GM23248 (cell line): ENCODE measurements at regions not wholly inside any gene's neighbourhood (a gene's known extent, or its start where the extent isn't known, plus 50 kb on each side); places are given as distances from the start of the nearest gene placed in this dataset.
A peak's percentile ranks its signal among the peaks of the same experiment; 100 is the strongest.
"Not testable (repeated sequence)": the region's sequence is repeated elsewhere in the genome, so short reads cannot be mapped to it uniquely, and the experiment has no call there.

ENCODE experiments used
- DNase-seq: peaks from one replicate; pipeline ENCODE4 v3.0.0-alpha.2; 2015
- H2AFZ ChIP-seq: fragments of 200-600 bp; sonication (generic); 2 replicates; pipeline ENCODE4 v1.6.1; 2016; ENCODE audit warnings: antibody characterized with exemption
- H3F3A ChIP-seq: fragments of 200-600 bp; sonication (generic); 2 replicates; pipeline ENCODE4 v1.6.1; 2016; ENCODE audit warnings: mild to moderate bottlenecking, antibody characterized with exemption, mixed run types; ENCODE audit not compliant: insufficient read depth
- H3K27ac ChIP-seq: fragments of 200-600 bp; sonication (generic); 2 replicates; pipeline ENCODE4 v1.5.1; 2016; ENCODE audit warnings: mild to moderate bottlenecking
- H3K27me3 ChIP-seq: fragments of 200-600 bp; sonication (generic); replicated peaks from 2 replicates; pipeline ENCODE4 v1.6.1; 2016; ENCODE audit warnings: mild to moderate bottlenecking; ENCODE audit not compliant: insufficient read depth
- H3K36me3 ChIP-seq: fragments of 200-600 bp; sonication (generic); 2 replicates; pipeline ENCODE4 v1.6.1; 2016; ENCODE audit warnings: low read depth, mild to moderate bottlenecking
- H3K4me1 ChIP-seq: fragments of 200-600 bp; sonication (generic); 2 replicates; pipeline ENCODE4 v1.6.1; 2016; ENCODE audit warnings: mild to moderate bottlenecking; ENCODE audit not compliant: insufficient read depth
- H3K4me2 ChIP-seq: fragments of 200-600 bp; sonication (generic); one replicate; pipeline ENCODE4 v1.6.1; 2016; ENCODE audit warnings: mild to moderate bottlenecking; ENCODE audit not compliant: unreplicated experiment
- H3K4me3 ChIP-seq: fragments of 200-600 bp; sonication (generic); 2 replicates; pipeline ENCODE4 v1.5.1; 2016; ENCODE audit warnings: mild to moderate bottlenecking
- H3K79me2 ChIP-seq: fragments of 200-600 bp; sonication (generic); 2 replicates; pipeline ENCODE4 v1.6.1; 2016; ENCODE audit warnings: mild to moderate bottlenecking; ENCODE audit not compliant: insufficient read depth
- H3K9ac ChIP-seq: fragments of 200-600 bp; sonication (generic); 2 replicates; pipeline ENCODE4 v1.6.1; 2016; ENCODE audit warnings: mild to moderate bottlenecking
- H3K9me2 ChIP-seq: fragments of 200-600 bp; sonication (generic); 2 replicates; pipeline ENCODE4 v1.6.1; 2016; ENCODE audit warnings: mixed run types, mild to moderate bottlenecking, moderate library complexity; ENCODE audit not compliant: insufficient read depth
- H3K9me3 ChIP-seq: fragments of 200-600 bp; sonication (generic); one replicate; pipeline ENCODE4 v1.6.1; 2017; ENCODE audit warnings: low read depth
- H4K20me1 ChIP-seq: fragments of 200-600 bp; sonication (generic); 2 replicates; pipeline ENCODE4 v1.6.0; 2016; ENCODE audit not compliant: insufficient read depth
- EZH2 ChIP-seq: fragments of 200-600 bp; sonication (generic); IDR thresholded peaks from 2 replicates; pipeline ENCODE4 v1.6.1; 2018; ENCODE audit warnings: antibody characterized with exemption, mild to moderate bottlenecking; ENCODE audit not compliant: insufficient read depth, poor library complexity, severe bottlenecking
- EZH2phosphoT487 ChIP-seq: fragments of 200-600 bp; sonication (generic); IDR thresholded peaks from 2 replicates; pipeline ENCODE4 v1.6.1; 2018; ENCODE audit warnings: antibody characterized with exemption, moderate library complexity, mild to moderate bottlenecking, low read depth; ENCODE audit not compliant: insufficient read depth
- WGBS, 2 experiments: methylation state at CpG; one replicate each; pipeline ENCODE4 v1.1.6; 2015 to 2017; ENCODE audit warnings: low lambda C conversion rate in 2 of 2, low coverage in 1 of 2; ENCODE audit errors: missing lambda C conversion rate in 2 of 2; 5-methylcytosine and 5-hydroxymethylcytosine counted together
- in situ Hi-C: fragments of 300-500 bp; cut with MboI; formaldehyde crosslinking; loops from 2 replicates; pipeline ENCODE4 v1.15.0; 2020

GRCh38 chr10:81600185-81600584 lies 274.8 kb upstream of the NRG3 start:
- Histone ChIP-seq H3K4me3 (no peak overlapping the region), H2AFZ (no peak overlapping the region), H3K9me3 (no peaks in the 10 kb centered on the region), H3K79me2 (no peaks in the 10 kb centered on the region), H4K20me1 (no peaks in the 10 kb centered on the region), H3K27me3 (no peaks in the 10 kb centered on the region), H3K27ac (no peak overlapping the region), H3K4me1 (no peaks in the 10 kb centered on the region), H3K4me2 (no peak overlapping the region), H3F3A (no peaks in the 10 kb centered on the region), H3K9me2 (no peaks in the 10 kb centered on the region), H3K9ac (no peak overlapping the region), H3K36me3 (no peaks in the 10 kb centered on the region)
- WGBS, 2 experiments, result 23 to 25% methylated on average over 2 of the region's 2 CpGs
- peak; percentile 39 for DNase-seq
- in situ Hi-C loops, result no loop called here
- no peak for TF ChIP-seq EZH2phosphoT487
- no peak for TF ChIP-seq EZH2

- Histone ChIP-seq H3K4me1 (no peaks in the 10 kb centered on the region), H3K4me3 (no peak overlapping the region), H3K9ac (no peak overlapping the region), H3K9me3 (no peaks in the 10 kb centered on the region), H3F3A (no peaks in the 10 kb centered on the region), H2AFZ (no peak overlapping the region), H3K27ac (no peak overlapping the region), H3K36me3 (no peaks in the 10 kb centered on the region), H4K20me1 (no peaks in the 10 kb centered on the region), H3K79me2 (no peaks in the 10 kb centered on the region), H3K4me2 (no peak overlapping the region), H3K27me3 (no peaks in the 10 kb centered on the region), H3K9me2 (no peaks in the 10 kb centered on the region)
- 24 to 29% methylated on average over 4 of the region's 4 CpGs for WGBS, 2 experiments
- no peak for DNase-seq
- TF ChIP-seq EZH2phosphoT487, result no peak
- TF ChIP-seq EZH2, result no peak
- in situ Hi-C loops, result no loop called here
These were observed 271.8 kb upstream of the NRG3 start for GRCh38 chr10:81603106-81603620.

- H2AFZ ChIP-seq, H3K4me1 ChIP-seq, H3F3A ChIP-seq, H3K9me3 ChIP-seq, H3K79me2 ChIP-seq, H3K9me2 ChIP-seq, H3K36me3 ChIP-seq, H4K20me1 ChIP-seq, in situ Hi-C loops, H3K4me2 ChIP-seq, H3K9ac ChIP-seq, H3K27ac ChIP-seq, DNase-seq, H3K27me3 ChIP-seq, H3K4me3 ChIP-seq: not testable (repeated sequence)
- WGBS, 2 experiments, result 24 to 27% methylated on average over 7 of the region's 7 CpGs
These were observed 230.5 kb upstream of the NRG3 start for GRCh38 chr10:81644485-81644884.

- no peak for DNase-seq
- whole genome bisulfite sequencing, 2 experiments, result 0 to 3% methylated on average over 4 of the region's 4 CpGs
- in situ Hi-C loops, result no loop called here
- Histone ChIP-seq H2AFZ (no peak overlapping the region), H3K27me3 (no peaks in the 10 kb centered on the region), H3K9ac (no peak overlapping the region), H3K36me3 (no peaks in the 10 kb centered on the region), H3K9me3 (no peaks in the 10 kb centered on the region), H3K9me2 (no peaks in the 10 kb centered on the region), H4K20me1 (no peaks in the 10 kb centered on the region), H3K79me2 (no peaks in the 10 kb centered on the region), H3K4me3 (no peak overlapping the region), H3K4me2 (no peak overlapping the region), H3K27ac (no peak overlapping the region), H3F3A (no peaks in the 10 kb centered on the region), H3K4me1 (no peaks in the 10 kb centered on the region)
- no peak for TF ChIP-seq EZH2
- no peak for TF ChIP-seq EZH2phosphoT487
These were observed 219.0 kb upstream of the NRG3 start for GRCh38 chr10:81655986-81656385.

GRCh38 chr10:81662837-81663236 lies 212.2 kb upstream of the NRG3 start:
- Histone ChIP-seq H4K20me1 (no peaks in the 10 kb centered on the region), H2AFZ (no peak overlapping the region), H3K4me3 (no peak overlapping the region), H3K9ac (no peak overlapping the region), H3F3A (no peaks in the 10 kb centered on the region), H3K4me1 (no peaks in the 10 kb centered on the region), H3K36me3 (no peaks in the 10 kb centered on the region), H3K79me2 (no peaks in the 10 kb centered on the region), H3K9me3 (no peaks in the 10 kb centered on the region), H3K27ac (no peak overlapping the region), H3K27me3 (no peaks in the 10 kb centered on the region), H3K4me2 (no peak overlapping the region), H3K9me2 (no peaks in the 10 kb centered on the region)
- in situ Hi-C loops, result no loop called here
- DNase-seq, result no peak
- 6 to 22% methylated on average over 2 of the region's 2 CpGs for WGBS, 2 experiments
- no peak for TF ChIP-seq EZH2phosphoT487
- no peak for TF ChIP-seq EZH2

- H3K4me1 ChIP-seq, H3K9me3 ChIP-seq, H2AFZ ChIP-seq, H3K79me2 ChIP-seq, DNase-seq, H3K4me2 ChIP-seq, H3K27ac ChIP-seq, H3F3A ChIP-seq, H4K20me1 ChIP-seq, H3K9me2 ChIP-seq, H3K36me3 ChIP-seq, in situ Hi-C loops, H3K4me3 ChIP-seq, H3K9ac ChIP-seq, H3K27me3 ChIP-seq: not testable (repeated sequence)
- WGBS, 2 experiments, result 5 to 6% methylated on average over 1 of the region's 1 CpG
These were observed 210.2 kb upstream of the NRG3 start for GRCh38 chr10:81664800-81665199.
